ENCODE measurements at regions not wholly inside any gene's neighbourhood (a gene's known extent, or its start where the extent isn't known, plus 50 kb on each side); places are given as distances from the start of the nearest gene placed in this dataset.

- TF ChIP-seq POLR2A (IDR thresholded peaks at IDR 0.05) (no peak), CTCF (IDR thresholded peaks at IDR 0.05) (no peak)
These were observed 55.3 kb upstream of the MAGI1 start for GRCh38 chr3:66093981-66094380.

Data from heart left ventricle (tissue), 13 donors.